OCI-LY1 (cell line): ENCODE measurements at regions not wholly inside any gene's neighbourhood (a gene's known extent, or its start where the extent isn't known, plus 50 kb on each side); places are given as distances from the start of the nearest gene placed in this dataset.

Experiments
- H2AFZ ChIP-seq: fragments of 200-600 bp; sonication (generic), shearing (Covaris generic); 2 replicates; pipeline ENCODE4 v1.6.0; 2014; ENCODE audit warnings: antibody characterized with exemption, mild to moderate bottlenecking, low read length
- H3F3A ChIP-seq: fragments of 200-600 bp; sonication (generic), shearing (Covaris generic); 2 replicates; pipeline ENCODE4 v1.6.0; 2014; ENCODE audit warnings: mild to moderate bottlenecking, antibody characterized with exemption, low read length, moderate library complexity; ENCODE audit not compliant: insufficient read depth
- H3K27ac ChIP-seq: fragments of 200-600 bp; sonication (generic); 2 replicates; pipeline ENCODE4 v1.5.1; 2014; ENCODE audit warnings: low read length, mixed run types, mild to moderate bottlenecking, low read depth; ENCODE audit not compliant: poor library complexity, severe bottlenecking
- H3K27me3 ChIP-seq: fragments of 200-600 bp; sonication (generic); 2 replicates; pipeline ENCODE4 v1.6.0; 2014; ENCODE audit warnings: antibody characterized with exemption, mild to moderate bottlenecking, low read length, moderate library complexity; ENCODE audit not compliant: insufficient read depth
- H3K36me3 ChIP-seq: fragments of 200-600 bp; sonication (generic); 2 replicates; pipeline ENCODE4 v1.6.1; 2014; ENCODE audit warnings: mild to moderate bottlenecking, antibody characterized with exemption, low read length, moderate library complexity, mixed read lengths; ENCODE audit not compliant: insufficient read depth
- H3K4me1 ChIP-seq: fragments of 200-600 bp; sonication (generic); 2 replicates; pipeline ENCODE4 v1.5.1; 2014; ENCODE audit warnings: mild to moderate bottlenecking, low read length, moderate library complexity; ENCODE audit not compliant: insufficient read depth, severe bottlenecking
- H3K4me2 ChIP-seq: fragments of 200-600 bp; sonication (generic), shearing (Covaris generic); 2 replicates; pipeline ENCODE4 v1.6.1; 2014; ENCODE audit warnings: low read length
- H3K4me3 ChIP-seq: fragments of 200-600 bp; sonication (generic); 2 replicates; pipeline ENCODE4 v1.5.1; 2014; ENCODE audit warnings: low read length, low read depth, mild to moderate bottlenecking, mixed read lengths; ENCODE audit not compliant: poor library complexity, severe bottlenecking
- H3K79me2 ChIP-seq: fragments of 200-600 bp; shearing (Covaris generic); 2 replicates; pipeline ENCODE4 v1.6.1; 2016; ENCODE audit warnings: mixed run types, low read length, mixed read lengths; ENCODE audit not compliant: insufficient read depth
- H3K9ac ChIP-seq: fragments of 200-600 bp; sonication (generic), shearing (Covaris generic); 2 replicates; pipeline ENCODE4 v1.6.1; 2014; ENCODE audit warnings: mild to moderate bottlenecking, low read length, mixed read lengths
- H3K9me2 ChIP-seq: fragments of 200-600 bp; sonication (generic), shearing (Covaris generic); 2 replicates; pipeline ENCODE4 v1.6.1; 2014; ENCODE audit warnings: low read depth, mild to moderate bottlenecking, low read length, mixed read lengths
- H3K9me3 ChIP-seq: fragments of 200-600 bp; shearing (Covaris generic); 2 replicates; pipeline ENCODE4 v1.6.1; 2014; ENCODE audit warnings: low read length, mixed read lengths
- H4K20me1 ChIP-seq: fragments of 200-600 bp; sonication (generic), shearing (Covaris generic); 2 replicates; pipeline ENCODE4 v1.6.0; 2016; ENCODE audit warnings: mild to moderate bottlenecking, low read length; ENCODE audit not compliant: insufficient read depth
- CTCF ChIP-seq: fragments of 200-600 bp; sonication (generic), shearing (Covaris generic); IDR thresholded peaks from 2 replicates; pipeline ENCODE4 v1.5.1; 2017; ENCODE audit warnings: mild to moderate bottlenecking, antibody characterized with exemption, low read length, moderate library complexity, mixed read lengths
- EZH2 ChIP-seq: fragments of 200-600 bp; sonication (generic), shearing (Covaris generic); IDR thresholded peaks from 2 replicates; pipeline ENCODE4 v1.8.0; 2017; ENCODE audit warnings: borderline replicate concordance, mixed run types, mild to moderate bottlenecking, antibody characterized with exemption, low read length, moderate library complexity, mixed read lengths

- Histone ChIP-seq H3K4me1 (no peaks in the 10 kb centered on the region), H3K9ac (no peak overlapping the region), H3F3A (no peaks in the 10 kb centered on the region), H3K27me3 (peaks cover 50% of the 10 kb centered on the region), H3K79me2 (no peaks in the 10 kb centered on the region), H4K20me1 (no peaks in the 10 kb centered on the region), H2AFZ (no peak overlapping the region), H3K4me2 (no peak overlapping the region), H3K36me3 (no peaks in the 10 kb centered on the region), H3K27ac (no peak overlapping the region), H3K4me3 (no peak overlapping the region), H3K9me2 (no peaks in the 10 kb centered on the region), H3K9me3 (no peaks in the 10 kb centered on the region)
- TF ChIP-seq CTCF (no peak), EZH2 (no peak)
Measured at GRCh38 chr3:197373096-197373495, 74.7 kb upstream of the DLG1 start.

GRCh38 chr3:197372047-197372661, 73.7 kb upstream of the DLG1 start:
- no peaks in the 10 kb centered on the region for H3K79me2 ChIP-seq
- no peaks in the 10 kb centered on the region for H3F3A ChIP-seq
- no peaks in the 10 kb centered on the region for H4K20me1 ChIP-seq
- no peak overlapping the region for H3K4me2 ChIP-seq
- no peak overlapping the region for H3K9ac ChIP-seq
- no peaks in the 10 kb centered on the region for H3K9me2 ChIP-seq
- no peak overlapping the region for H3K27ac ChIP-seq
- no peak overlapping the region for H3K4me3 ChIP-seq
- H3K4me1 ChIP-seq, result no peaks in the 10 kb centered on the region
- no peaks in the 10 kb centered on the region for H3K9me3 ChIP-seq
- H3K27me3 ChIP-seq, result peaks cover 50% of the 10 kb centered on the region
- no peak overlapping the region for H2AFZ ChIP-seq
- no peak for TF ChIP-seq CTCF
- no peaks in the 10 kb centered on the region for H3K36me3 ChIP-seq

DNA sequence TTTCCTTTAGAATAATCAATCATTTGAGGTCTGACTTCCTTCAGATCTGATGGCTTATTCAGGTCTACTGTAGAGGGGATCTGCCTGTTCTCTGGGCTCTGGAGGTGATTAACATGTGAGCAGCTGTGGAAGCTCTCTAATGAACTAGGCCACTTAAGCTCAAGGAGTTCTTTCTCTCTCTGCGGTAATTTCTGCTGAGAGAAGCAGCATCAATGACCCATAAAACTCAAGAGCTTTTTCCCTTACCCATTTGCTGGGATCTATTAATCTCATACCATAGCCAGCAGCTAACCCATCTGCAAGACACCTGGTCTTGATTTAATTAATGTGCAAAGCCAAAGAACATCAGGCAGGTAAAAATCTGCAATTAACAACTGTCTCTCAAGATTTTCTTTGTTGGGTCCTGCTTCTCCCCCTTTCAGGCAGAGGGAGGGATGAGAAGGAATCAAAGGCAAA, 73.2 kb upstream of the DLG1 start:
- no peak for TF ChIP-seq EZH2
- TF ChIP-seq CTCF, result no peak
- no peak overlapping the region for H3K9ac ChIP-seq
- H2AFZ ChIP-seq, result no peak overlapping the region
- H3F3A ChIP-seq, result no peaks in the 10 kb centered on the region
- H3K9me2 ChIP-seq, result no peaks in the 10 kb centered on the region
- no peak overlapping the region for H3K4me3 ChIP-seq
- H3K79me2 ChIP-seq, result no peaks in the 10 kb centered on the region
- no peak overlapping the region for H3K27ac ChIP-seq
- H3K4me2 ChIP-seq, result no peak overlapping the region
- peaks cover 46% of the 10 kb centered on the region for H3K27me3 ChIP-seq
- no peaks in the 10 kb centered on the region for H4K20me1 ChIP-seq
- H3K9me3 ChIP-seq, result no peaks in the 10 kb centered on the region
- no peaks in the 10 kb centered on the region for H3K36me3 ChIP-seq
- H3K4me1 ChIP-seq, result no peaks in the 10 kb centered on the region
